Hepatocyte (in vitro differentiated cells): ENCODE measurements at regions not wholly inside any gene's neighbourhood (a gene's known extent, or its start where the extent isn't known, plus 50 kb on each side); places are given as distances from the start of the nearest gene placed in this dataset.

Experiments used
- DNase-seq: peaks from one replicate; pipeline ENCODE4 v3.0.0-alpha.2; 2016; ENCODE audit warnings: low spot score
- H2AFZ ChIP-seq: fragments of 200-600 bp; sonication (generic); 2 replicates; pipeline ENCODE4 v1.6.0; 2016; ENCODE audit warnings: antibody characterized with exemption, mild to moderate bottlenecking
- H3K27ac ChIP-seq: fragments of 200-600 bp; sonication (generic); 2 replicates; pipeline ENCODE4 v1.5.1; 2016; ENCODE audit warnings: mild to moderate bottlenecking
- H3K27me3 ChIP-seq: fragments of 200-600 bp; sonication (generic); 2 replicates; pipeline ENCODE4 v1.6.1; 2016
- H3K36me3 ChIP-seq: fragments of 200-600 bp; sonication (generic); replicated peaks from 2 replicates; pipeline ENCODE4 v1.5.1; 2016; ENCODE audit warnings: low read depth; ENCODE audit not compliant: insufficient read depth
- H3K4me1 ChIP-seq: fragments of 200-600 bp; sonication (generic); 2 replicates; pipeline ENCODE4 v1.5.1; 2016; ENCODE audit warnings: mild to moderate bottlenecking, moderate library complexity; ENCODE audit not compliant: insufficient read depth
- H3K4me2 ChIP-seq: fragments of 200-600 bp; sonication (generic); 2 replicates; pipeline ENCODE4 v1.6.0; 2016
- H3K4me3 ChIP-seq: fragments of 200-600 bp; sonication (generic); 2 replicates; pipeline ENCODE4 v1.5.1; 2016; ENCODE audit warnings: mild to moderate bottlenecking
- H3K79me2 ChIP-seq: fragments of 200-600 bp; sonication (generic); 2 replicates; pipeline ENCODE4 v1.6.0; 2017; ENCODE audit warnings: mild to moderate bottlenecking
- H3K9me2 ChIP-seq: fragments of 200-600 bp; sonication (generic); replicated peaks from 2 replicates; pipeline ENCODE4 v1.6.0; 2017; ENCODE audit warnings: mild to moderate bottlenecking; ENCODE audit not compliant: insufficient read depth
- H3K9me3 ChIP-seq: fragments of 200-600 bp; sonication (generic); 2 replicates; pipeline ENCODE4 v1.5.1; 2016; ENCODE audit warnings: low read depth, mild to moderate bottlenecking
- H4K20me1 ChIP-seq: fragments of 200-600 bp; sonication (generic); 2 replicates; pipeline ENCODE4 v1.6.0; 2016; ENCODE audit warnings: mild to moderate bottlenecking; ENCODE audit not compliant: insufficient read depth, poor library complexity, severe bottlenecking
- EZH2 ChIP-seq: fragments of 200-600 bp; sonication (generic); IDR thresholded peaks from 2 replicates; pipeline ENCODE4 v1.6.1; 2016; ENCODE audit warnings: antibody characterized with exemption, mild to moderate bottlenecking, borderline replicate concordance
- EZH2phosphoT487 ChIP-seq: fragments of 200-600 bp; sonication (generic); IDR thresholded peaks from one replicate; pipeline ENCODE4 v1.6.1; 2018; ENCODE audit warnings: antibody characterized with exemption, mild to moderate bottlenecking, low read depth, moderate library complexity; ENCODE audit not compliant: unreplicated experiment, severe bottlenecking
- WGBS: methylation state at CpG from one replicate; pipeline ENCODE4 v1.1.6; 2016; ENCODE audit warnings: low lambda C conversion rate; ENCODE audit errors: missing lambda C conversion rate; 5-methylcytosine and 5-hydroxymethylcytosine counted together
- TF ChIP-seq, protein P1 (sequence below): fragments of 200-600 bp; sonication (generic); IDR thresholded peaks from 2 replicates; pipeline ENCODE4 v1.5.1; 2016; ENCODE audit warnings: antibody characterized with exemption, mild to moderate bottlenecking; ENCODE audit not compliant: poor library complexity

DNA sequence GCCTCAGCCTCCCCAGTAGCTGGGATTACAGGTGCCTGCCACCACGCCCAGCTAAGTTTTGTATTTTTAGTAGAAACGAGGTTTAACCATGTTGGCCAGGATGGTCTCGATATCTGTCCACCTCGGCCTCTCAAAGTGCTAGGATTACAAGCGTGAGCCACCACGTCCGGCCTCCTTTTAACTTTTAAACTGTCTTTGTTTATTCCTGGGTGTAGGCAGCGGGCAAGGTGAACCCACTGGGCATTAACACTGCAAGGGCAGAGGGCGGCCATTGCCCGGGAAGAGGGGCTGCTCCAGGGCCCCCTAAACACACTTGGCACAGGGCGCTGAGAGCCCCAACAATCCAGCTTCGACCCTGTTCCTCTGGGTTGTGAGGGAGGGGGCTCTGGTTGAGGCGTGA, 693.6 kb downstream of the BRD1 start:
- Histone ChIP-seq H2AFZ (no peak overlapping the region), H3K4me3 (no peak overlapping the region), H3K36me3 (no peaks in the 10 kb centered on the region), H3K27ac (no peak overlapping the region), H3K4me2 (no peak overlapping the region), H4K20me1 (no peaks in the 10 kb centered on the region), H3K79me2 (no peaks in the 10 kb centered on the region), H3K9me2 (no peaks in the 10 kb centered on the region), H3K9me3 (no peaks in the 10 kb centered on the region), H3K4me1 (no peaks in the 10 kb centered on the region), H3K27me3 (no peaks in the 10 kb centered on the region)
- TF ChIP-seq EZH2phosphoT487, result no peak
- TF ChIP-seq, protein P1, sequence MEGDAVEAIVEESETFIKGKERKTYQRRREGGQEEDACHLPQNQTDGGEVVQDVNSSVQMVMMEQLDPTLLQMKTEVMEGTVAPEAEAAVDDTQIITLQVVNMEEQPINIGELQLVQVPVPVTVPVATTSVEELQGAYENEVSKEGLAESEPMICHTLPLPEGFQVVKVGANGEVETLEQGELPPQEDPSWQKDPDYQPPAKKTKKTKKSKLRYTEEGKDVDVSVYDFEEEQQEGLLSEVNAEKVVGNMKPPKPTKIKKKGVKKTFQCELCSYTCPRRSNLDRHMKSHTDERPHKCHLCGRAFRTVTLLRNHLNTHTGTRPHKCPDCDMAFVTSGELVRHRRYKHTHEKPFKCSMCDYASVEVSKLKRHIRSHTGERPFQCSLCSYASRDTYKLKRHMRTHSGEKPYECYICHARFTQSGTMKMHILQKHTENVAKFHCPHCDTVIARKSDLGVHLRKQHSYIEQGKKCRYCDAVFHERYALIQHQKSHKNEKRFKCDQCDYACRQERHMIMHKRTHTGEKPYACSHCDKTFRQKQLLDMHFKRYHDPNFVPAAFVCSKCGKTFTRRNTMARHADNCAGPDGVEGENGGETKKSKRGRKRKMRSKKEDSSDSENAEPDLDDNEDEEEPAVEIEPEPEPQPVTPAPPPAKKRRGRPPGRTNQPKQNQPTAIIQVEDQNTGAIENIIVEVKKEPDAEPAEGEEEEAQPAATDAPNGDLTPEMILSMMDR, result no peak
- TF ChIP-seq EZH2, result no peak
- 94% methylated on average over 13 of the region's 13 CpGs for WGBS
- no peak for DNase-seq

DNA sequence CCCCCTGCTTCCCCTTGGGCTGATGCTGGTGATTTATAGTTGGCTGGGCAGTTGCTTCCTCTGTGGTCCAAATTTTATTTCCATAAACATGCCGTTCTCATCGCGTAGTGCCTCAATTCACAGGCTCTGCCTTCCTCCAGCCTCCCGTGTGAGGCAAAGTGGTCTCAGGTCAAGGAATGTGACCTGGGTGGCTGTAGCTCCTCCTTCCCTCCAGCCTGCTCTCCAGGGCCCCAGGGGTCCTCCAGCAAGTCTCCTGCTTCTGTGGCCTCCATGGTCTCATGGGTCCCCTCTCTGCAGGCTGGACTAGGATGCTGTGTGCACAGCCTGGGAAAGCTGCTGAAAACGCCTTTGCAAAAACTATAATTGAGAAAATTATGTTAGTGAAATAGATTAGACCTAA, 694.1 kb downstream of the BRD1 start:
- Histone ChIP-seq H3K4me2 (no peak overlapping the region), H3K27me3 (no peaks in the 10 kb centered on the region), H3K79me2 (no peaks in the 10 kb centered on the region), H3K9me3 (no peaks in the 10 kb centered on the region), H2AFZ (no peak overlapping the region), H4K20me1 (no peaks in the 10 kb centered on the region), H3K9me2 (no peaks in the 10 kb centered on the region), H3K27ac (no peak overlapping the region), H3K4me3 (no peak overlapping the region), H3K4me1 (no peaks in the 10 kb centered on the region), H3K36me3 (no peaks in the 10 kb centered on the region)
- DNase-seq, result no peak
- TF ChIP-seq EZH2phosphoT487, result no peak
- TF ChIP-seq EZH2, result no peak
- TF ChIP-seq, protein P1, result no peak
- WGBS, result 67% methylated on average over 5 of the region's 5 CpGs

DNA sequence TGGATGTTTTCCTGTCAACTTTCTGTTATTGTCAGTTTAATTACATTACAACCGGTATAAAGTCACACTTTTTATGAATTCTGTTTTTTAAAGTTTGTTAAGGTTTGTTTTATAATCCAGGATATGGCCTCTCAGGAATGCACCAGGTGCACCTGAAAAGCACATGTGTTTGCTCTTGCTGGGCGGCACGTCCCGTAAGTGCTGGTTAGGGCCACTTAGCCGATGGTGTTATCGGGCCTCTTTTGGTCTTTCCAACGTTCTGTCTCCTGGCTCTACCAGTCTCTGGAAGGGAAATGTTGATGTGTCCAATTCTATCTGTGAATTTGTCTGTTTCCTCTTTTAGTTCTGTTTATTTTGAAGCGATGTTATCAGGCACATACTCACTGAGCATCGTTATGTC, 695.7 kb downstream of the BRD1 start:
- 68% methylated on average over 9 of the region's 9 CpGs for WGBS

More for the DNA sequence above, 695.7 kb downstream of the BRD1 start:
- TF ChIP-seq EZH2 (no peak), EZH2phosphoT487 (no peak)
- TF ChIP-seq, protein P1, result no peak
- H2AFZ ChIP-seq, result no peak overlapping the region
- H3K36me3 ChIP-seq, result no peaks in the 10 kb centered on the region
- no peaks in the 10 kb centered on the region for H3K9me2 ChIP-seq
- no peak overlapping the region for H3K4me3 ChIP-seq
- H3K4me2 ChIP-seq, result no peak overlapping the region
- H3K9me3 ChIP-seq, result no peaks in the 10 kb centered on the region
- no peak overlapping the region for H3K27ac ChIP-seq
- no peak for DNase-seq
- H3K79me2 ChIP-seq, result no peaks in the 10 kb centered on the region
- no peaks in the 10 kb centered on the region for H3K4me1 ChIP-seq
- H4K20me1 ChIP-seq, result no peaks in the 10 kb centered on the region
- H3K27me3 ChIP-seq, result no peaks in the 10 kb centered on the region
